Stimulated activated CD8-positive, alpha-beta memory T cell treated with anti-CD3 and anti-CD28 coated beads, Interleukin-7, amount 100 ng/mL, for 4 hours (primary cell): ENCODE measurements at regions not wholly inside any gene's neighbourhood (a gene's known extent, or its start where the extent isn't known, plus 50 kb on each side); places are given as distances from the start of the nearest gene placed in this dataset.

Experiments
- DNase-seq, 2 donors: peaks; one replicate each; pipeline ENCODE4 v3.0.0-alpha.2; 2020; ENCODE audit warnings: low read depth in 2 of 2

DNA sequence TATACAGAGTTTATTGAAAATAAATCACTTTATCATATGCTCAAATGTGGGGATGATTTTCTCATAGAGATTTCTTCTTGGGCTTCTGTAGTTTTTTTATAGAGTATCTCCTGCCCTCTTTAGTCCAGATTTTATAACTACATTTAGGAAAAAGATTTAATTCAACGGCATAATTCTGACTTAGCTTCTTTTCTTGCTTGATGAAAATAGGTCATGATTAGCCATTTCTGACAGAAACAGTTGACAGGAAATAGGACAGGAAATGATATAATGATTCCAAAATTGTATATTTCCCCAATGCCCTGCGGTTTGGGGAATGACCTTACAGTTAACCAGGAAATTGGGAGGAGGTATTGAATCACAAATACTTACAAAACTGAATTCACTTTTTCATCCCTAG, 1531.9 kb upstream of the ACVR2A start:
- DNase-seq = no peak

DNA sequence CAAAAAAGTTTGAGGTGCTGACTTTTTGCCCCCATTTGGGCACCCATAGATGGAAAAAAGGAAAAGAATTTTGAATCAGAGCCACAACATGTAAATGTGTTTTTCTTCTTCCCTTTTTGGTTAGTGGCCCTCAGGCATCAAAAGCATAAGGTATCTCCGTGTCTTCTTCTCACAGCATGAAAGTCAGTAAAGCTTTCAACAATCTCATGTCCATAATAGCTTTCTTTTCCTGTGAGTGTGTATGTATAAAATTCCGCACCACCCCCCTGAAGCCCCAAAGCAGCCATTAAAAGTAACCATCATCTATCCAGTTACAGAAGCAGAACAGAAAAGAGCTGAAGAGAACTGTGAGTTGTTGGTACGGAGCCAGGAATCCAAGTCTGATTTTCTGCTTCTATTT, 1539.7 kb upstream of the ACVR2A start:
- no peak for DNase-seq

DNA sequence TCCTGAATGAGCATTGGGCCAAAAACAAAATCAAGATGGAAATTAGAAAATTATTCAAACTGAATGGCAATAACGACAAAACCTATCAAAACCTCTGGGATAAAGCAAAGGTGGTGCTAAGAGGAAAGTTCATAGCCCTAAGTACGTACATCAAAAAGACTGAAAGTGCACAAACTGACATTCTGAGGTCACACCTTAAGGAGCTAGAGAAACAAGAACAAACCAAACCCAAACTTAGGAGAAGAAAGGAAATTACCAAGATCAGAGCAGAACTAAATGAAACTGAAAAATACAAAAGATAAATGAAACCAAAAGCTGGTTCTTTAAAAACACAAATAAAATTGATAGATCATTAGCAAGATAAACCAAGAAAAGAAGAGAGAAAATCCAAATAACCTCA, 1543.5 kb upstream of the ACVR2A start:
- DNase-seq = no peak

DNA sequence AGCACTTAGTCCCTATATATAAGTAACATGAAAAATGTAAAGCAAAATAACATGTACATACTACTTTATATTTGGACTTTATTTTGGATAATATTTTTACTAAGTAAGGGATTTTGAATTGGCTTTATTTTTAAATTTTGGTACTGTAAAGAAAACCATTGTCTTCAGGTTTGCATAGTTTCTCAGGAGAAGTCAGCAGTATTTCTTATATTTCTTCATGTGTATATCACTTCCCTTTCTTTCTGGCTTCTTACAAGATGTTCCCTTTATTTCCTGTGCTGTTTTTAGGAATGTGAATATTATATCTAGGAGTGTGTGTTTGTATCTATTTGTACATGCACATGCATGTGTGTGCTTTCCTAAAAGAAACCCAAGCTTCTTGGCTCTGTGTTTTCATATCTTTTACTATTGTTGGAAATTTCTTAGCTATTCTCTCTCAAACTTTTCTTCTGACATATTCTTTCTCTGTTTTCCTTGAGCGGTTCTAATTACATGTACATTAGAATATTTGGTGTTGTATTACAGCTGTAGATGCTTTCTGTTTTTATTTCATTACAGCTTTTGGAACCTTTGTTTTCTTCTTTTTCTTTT, 1549.7 kb upstream of the ACVR2A start:
- no peak for DNase-seq

DNA sequence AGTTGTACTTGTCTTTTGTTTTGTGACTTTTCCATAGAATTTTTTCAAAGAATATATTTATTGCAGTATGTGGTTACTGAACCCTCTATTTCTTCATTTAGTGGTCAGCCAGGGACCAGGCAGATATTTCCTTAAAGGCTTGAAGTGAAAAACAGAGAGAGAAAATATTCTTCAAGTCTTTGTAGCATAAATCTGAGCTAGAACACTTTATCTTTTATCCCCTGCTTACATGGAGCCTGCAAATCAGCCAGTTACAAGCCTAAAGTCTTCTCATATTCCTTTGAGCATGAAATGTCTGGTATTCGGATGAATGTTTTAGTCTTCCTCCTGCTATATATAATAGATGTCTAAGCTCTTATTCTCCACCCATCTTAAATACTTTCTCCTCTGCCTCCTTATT, 1557.5 kb upstream of the ACVR2A start:
- no peak for DNase-seq

DNA sequence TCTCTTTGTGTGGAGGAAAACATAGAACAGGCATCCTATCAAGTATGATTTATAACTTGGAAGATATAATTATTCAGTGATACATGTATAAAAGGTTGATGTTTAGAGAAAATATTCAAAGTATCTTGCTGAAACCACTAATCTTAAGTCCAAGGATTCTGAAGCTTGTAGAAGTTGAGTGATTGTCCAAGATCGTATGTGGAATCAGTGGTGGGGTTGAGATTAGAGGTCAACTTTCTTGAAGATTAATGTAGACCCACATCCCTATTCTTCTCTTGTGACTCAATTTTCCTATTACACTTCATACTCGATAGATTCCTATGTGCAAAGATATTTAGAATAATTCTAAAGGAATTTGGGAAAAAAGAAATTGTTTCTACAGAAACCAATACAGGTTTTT, 1565.9 kb upstream of the ACVR2A start:
- DNase-seq = no peak

DNA sequence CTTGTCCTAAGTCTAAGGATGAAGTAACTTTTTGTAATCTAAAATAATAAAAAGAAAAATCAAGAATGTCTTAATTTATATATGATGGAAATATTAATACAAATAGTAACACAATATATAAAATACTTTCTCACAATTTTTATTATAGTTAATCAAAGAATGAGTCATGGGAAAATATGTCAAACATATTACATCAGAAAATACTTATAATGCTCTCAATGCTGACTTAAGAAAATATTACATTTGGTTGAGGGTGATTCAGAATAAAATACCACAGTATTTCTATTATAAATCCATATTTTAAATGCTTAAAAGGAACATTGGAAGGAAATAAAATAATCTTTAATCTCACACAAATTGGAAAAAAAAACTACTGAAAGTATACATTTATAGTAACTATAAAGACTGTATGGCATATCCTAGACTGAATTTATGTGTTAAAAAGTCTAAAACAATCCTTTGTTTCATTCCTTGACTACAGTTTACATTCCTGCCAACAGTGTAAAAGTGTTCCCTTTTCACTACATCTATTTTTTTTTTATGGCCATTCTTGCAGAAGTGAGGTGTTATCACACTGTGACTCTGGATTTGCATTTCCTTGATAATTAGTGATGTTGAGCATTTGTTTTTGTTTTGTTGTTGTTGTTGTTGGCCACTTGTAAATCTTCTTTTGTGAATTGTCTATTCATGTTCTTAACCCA, 1573.5 kb upstream of the ACVR2A start:
- no peak for DNase-seq

DNA sequence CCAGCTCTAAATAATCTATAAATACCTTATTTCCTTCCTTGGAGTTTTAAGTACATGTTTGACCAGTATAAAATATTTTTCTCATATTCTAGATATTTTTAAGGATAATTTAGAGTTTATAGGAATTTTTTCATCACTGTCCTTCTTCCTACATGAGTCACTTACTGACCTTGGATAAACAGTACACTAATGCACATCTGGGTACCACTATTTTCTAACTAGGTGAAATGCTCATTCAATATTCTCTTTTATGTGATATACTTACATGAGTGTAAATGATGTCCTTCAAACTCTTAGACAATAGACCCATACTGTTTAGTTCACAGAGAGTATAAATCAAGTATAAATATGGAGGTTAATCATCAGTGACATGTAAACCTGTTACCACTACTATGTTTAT, 1574.2 kb upstream of the ACVR2A start:
- no peak for DNase-seq

DNA sequence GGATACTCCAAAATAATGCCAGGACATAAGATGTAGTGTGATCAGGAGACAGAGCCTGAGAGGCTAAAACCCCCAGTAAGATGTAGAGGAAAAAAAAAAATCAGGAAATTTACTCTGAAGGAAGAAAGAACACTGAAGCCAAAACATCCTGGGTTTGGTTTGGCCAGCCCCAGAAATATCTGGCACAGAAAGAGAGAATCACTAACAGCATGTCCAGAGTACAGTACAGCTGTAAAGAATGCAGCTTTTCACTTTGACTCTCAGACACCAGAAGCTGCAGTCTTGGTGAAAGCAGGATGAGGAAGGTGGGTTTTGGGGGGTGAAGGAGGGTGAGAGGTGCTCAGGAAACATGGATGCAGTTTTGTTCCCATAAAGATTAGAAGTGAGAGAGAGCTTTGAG, 1577.7 kb upstream of the ACVR2A start:
- no peak for DNase-seq

DNA sequence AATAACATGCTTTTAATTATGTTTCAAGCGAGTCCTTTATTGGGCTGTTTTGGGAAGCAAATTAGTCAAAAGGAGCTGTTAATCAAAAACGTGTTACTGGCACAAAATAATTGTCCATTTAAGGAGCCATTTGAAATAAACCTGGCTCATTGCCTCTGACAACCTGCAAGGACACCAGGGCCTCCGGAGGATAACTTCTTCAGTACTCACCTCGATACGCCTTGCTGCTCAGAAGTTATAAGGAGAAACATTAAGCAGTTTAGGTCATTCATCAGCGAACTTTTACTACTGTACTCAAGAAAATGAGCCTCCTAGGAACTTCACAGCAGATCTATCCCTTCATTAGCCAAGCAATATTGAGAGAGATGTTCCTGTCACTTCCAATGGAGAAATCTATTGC, 1579.2 kb upstream of the ACVR2A start:
- no peak for DNase-seq

DNA sequence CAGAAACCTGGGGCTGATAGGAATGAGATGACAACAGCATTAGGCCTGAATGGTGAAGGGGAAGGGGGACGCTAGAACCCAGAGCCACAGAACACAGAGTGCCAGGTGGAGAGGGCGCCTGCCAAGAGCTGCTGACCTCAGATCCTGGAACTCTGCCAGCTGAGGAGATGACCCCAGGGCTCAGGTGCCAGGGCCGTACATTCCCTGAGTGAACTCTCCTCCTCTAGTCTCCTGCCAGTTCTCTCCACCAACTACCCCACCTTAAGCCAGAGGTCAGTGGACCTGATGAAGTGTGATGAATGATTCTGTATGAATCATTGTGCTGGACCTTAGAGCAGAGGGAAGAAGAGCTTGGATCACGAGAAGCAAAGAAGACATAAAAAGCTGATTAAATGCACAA, 1582.2 kb upstream of the ACVR2A start:
- DNase-seq = no peak

DNA sequence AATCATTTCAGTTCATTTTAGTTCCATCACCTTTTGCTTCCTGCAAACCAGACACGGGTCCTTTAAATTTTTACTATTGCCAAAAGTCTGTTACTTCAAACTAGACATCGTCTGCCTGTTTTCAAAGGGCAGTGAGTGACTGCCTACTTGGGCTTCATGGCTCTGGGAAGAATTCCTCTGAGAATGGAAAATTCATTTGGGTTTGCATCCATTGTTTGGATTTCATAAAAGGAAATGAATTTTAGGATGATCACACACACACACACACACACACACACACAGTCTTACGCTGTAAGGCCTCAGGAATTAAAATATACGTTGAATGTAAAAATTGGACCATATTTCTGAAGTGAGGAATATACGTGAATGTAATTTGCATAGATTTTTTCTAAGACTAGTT, 1584.3 kb upstream of the ACVR2A start:
- DNase-seq = no peak

DNA sequence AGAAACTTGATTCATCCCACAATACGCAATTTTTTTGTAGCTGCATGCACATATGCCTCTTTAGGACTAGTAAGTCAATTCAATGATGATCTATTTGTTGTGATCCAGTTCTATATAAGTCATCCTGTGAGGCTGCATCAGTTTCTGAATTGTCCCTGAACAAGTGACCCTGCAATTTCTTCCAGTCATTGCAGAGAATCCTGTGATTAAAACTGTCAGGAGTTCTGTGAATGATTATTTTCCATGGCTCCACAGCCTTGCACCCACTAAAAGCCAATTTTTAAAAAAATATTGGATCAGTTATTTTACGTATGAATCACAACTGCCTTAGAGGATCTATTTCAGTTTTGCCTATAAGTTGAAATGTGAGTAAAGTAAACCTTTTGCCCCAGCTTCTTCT, 1585.0 kb upstream of the ACVR2A start:
- DNase-seq = no peak

DNA sequence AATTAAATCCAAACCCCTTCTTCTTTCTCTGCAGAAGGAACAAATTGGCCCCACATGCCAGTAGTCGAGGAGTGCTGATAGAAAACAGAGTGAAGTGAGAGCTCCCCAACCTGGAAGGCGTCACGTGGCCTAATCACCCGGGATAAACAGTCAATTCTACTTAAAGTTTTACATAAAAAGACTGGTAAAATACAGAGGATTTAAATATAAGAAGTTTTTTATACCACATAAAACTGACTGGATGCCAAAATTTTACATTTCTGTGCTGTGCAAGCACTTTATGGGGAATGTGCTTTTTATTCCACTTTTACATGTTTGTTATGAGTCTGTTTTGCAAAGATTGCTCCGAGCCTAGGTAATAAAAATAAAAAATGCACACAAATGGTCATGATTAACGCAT, 1586.8 kb upstream of the ACVR2A start:
- DNase-seq = no peak

DNA sequence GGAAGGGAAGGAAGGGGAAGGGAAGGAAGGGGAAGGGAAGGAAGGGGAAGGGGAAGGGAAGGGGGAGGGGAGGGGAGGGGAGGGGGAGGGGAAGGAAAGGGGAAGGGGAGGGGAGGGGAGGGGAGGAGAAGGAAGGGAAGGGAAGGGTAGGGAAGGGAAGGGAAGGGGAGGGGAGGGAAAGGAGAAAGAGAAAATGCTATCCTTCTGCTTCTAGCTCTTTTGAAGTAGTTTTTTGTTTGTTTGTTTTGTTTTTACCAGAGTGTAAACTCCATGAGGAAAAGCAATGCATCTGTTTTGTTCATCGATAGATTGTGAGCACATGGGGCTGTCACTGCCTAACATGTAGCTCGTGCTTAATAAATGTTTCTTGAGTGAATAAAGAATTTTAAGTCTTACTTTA, 1592.7 kb upstream of the ACVR2A start:
- DNase-seq = no peak

DNA sequence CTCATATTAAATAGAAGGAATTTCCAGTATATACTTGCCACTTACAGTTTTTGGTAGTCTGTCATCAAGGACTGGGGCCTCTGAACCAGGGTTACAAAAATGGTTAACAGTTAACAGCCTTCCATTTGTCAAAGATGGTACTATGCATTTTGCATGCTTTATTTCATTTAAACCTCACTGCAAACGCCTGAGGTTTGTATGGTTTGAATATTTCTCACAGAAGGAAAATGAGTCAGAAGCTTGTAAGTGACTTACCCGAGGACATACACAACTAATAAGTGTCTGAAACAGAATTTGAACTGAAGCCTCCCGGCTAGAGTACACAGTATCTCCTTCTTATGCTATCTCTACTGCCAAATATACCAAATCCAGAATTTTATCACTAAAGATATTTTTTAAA, 1593.5 kb upstream of the ACVR2A start:
- DNase-seq = no peak

DNA sequence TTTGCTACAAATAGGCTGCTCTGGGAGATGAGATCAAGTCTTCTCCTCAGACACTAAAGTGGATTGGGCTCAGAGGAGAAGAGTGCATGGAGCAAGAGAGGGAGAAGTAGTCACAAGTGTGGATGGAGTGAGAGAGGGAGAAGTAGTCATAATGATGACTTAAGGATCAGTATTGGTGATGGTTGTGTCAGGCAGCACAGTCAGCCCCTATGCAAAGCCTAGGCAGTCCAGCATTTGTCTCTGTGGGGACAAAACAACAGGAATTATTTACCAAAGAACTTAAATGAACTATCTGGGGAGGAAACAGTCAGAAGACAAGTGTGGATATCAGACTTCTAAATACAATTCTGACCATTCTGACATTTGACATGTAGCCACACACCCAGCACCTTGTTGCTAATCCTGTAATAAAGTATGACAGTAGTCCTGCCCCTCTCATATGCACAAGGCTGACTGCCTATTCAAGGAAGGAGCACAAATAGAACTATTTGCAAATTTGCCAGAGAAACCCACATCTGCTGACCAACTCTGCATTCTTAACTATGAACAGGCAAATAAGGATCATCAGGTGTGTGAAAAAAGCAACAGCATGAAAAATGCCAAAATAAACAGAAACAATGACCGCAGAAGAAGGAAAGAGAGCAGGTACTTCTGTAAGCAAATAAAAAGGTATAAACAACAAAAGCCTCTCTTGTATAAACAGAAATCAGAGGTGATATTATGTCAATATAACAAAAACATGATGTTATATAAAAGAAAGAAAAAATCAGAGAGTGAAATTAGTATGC, 1597.9 kb upstream of the ACVR2A start:
- DNase-seq = no peak

DNA sequence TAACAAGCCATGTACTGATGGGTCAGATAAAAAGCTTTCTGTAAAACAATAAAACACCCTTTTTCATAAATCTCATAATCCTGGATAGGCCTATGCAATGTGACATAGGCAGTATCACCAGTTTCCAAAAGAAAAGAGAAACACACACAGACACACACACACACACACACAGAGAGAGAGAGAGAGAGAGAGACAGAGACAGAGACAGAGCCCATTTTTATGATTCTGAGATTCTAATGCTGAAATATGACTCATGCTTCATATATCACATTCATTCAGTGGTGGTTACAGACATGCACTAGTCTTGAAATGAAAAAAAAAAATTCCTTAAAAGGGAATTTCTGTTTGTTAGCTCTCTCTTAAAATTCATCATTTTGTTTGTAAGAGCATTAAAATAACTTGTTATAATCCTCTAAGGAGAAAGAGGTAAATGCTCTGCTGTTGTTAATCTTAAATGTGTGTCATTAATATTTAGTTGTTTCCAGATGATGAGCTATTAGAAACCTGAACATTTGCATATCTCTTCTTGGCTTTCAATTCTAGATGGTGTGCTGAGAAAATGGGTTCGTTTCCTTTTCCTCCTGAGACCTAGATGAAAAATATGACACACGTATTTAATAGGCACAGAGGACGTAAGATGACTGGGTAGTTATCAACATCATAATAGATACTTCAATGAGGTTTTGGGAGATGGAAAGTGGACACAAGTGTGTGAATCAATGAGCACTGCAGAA, 1598.7 kb upstream of the ACVR2A start:
- no peak for DNase-seq

DNA sequence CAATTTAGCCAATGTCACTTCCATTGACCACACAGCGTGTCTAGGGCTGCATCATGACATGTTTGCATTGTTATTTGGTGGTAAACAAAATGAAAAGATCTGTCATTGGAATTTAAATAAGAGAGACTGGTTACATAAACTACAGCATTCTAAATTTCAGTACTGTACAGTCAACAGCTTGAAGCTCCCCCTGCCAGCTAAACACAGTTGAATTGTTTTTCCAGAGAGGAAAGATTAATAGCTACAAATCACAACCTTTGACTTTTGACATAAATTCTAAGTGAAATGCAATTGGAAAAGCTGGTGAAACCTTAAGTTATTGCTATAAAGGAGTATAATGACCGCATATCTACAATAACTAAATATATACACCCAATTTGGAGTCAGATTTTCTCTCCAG, 1600.0 kb upstream of the ACVR2A start:
- no peak for DNase-seq

DNA sequence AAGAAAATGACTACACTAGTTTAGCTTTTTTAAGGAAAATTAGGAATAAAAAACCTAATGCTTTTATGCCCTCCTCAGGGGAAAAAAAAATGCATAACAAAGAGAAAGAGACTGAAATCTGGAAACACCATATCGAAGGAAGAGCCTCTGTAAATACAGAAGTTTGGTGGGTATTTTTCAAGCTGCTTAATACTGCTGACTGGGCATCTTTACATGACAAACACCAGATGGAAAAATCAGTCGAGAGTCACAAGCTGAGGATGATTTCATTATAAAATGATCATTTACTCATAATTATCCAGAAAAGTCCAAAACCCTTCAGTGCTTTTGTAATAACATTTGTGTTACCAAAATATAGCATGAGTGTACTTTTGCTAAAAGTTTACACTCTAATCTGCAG, 1600.7 kb upstream of the ACVR2A start:
- no peak for DNase-seq

DNA sequence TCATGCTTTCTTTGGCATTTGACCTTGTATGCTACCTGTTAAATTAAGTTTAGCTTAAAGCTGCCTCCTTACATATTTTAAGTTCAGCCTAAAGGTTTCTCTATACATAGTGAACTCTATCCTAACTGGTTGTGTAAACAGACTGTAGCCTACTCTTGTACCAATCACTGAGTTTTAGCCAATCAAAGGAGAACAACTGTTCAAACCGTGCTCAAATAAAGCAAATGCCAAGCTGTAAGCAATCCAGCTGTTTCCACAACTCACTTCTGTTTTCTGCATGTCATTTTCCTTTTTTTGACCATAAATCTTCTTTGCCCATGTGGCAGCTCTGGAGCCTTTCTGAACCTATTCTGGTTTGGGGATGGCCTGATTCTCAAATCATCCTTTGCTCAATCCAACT, 1603.8 kb upstream of the ACVR2A start:
- DNase-seq = no peak

DNA sequence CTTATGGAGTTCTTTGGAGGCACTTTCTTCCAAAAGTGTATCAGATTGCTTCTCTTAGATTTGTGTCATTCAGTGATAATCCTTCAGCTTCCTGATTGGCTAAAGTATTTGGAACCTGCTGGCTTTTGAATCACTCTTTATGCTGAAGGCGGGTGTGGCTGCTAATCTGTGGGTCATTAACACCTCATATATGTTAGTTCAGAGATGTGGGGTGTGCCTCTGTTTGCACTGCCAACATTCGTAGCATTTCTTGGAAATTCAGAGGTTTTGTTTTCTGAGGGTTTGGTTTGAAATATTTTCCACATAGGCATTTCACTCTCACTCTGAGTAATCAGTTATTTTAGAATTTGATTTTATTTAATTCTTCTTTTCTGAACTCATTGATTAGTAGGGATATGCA, 1604.4 kb upstream of the ACVR2A start:
- DNase-seq = no peak
